ENCODE measurements at regions not wholly inside any gene's neighbourhood (a gene's known extent, or its start where the extent isn't known, plus 50 kb on each side); places are given as distances from the start of the nearest gene placed in this dataset.

DNA sequence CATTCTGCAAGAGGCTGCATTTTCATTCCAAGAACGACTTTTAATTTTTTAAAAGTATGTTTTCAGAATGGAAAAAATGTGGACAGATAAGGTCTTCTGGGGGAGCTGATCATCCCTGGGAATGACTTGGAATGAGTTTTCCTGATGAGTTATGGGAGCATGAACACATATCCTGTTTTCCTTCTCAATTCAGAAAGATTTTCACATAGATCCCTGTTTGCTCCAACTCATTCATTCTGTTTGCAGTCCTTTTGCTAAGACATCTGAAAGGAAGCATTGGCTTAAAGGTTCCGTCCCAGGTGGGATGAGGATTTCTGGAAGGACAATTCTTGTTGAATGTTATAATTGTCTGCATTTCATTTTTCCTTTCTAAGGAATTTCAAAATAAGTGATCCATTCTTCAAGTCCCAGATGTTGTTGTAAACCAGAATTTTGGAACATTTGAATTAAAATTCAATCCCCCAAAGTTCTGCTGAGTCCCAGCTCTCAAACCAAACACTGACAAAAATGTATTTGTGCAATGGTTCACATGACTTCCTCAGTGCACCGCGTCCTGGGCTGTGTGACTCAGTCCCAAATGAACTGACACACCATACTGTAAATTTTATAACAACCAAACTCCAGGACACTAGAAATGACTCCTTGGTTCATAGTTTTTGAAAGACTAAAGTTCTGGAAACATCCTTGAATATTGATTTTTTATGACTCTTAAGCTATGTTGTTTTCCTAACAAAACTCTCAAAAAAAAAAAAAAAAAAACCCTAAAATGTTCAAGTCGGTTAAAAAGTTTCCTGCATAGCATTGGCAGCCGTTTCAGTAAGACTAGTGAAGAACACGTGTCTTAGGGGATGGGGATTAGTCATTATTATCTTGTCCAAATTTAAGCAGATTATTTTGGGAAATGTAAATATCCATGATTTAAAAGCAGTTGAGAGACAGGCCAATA lies 281.8 kb upstream of the TCF4 start:
- no peak overlapping the region for H3K4me2 ChIP-seq (replicated peaks; ENCODE audit: extremely low read depth, low read length, poor library complexity, severe bottlenecking)
- no peaks in the 10 kb centered on the region for H3K36me3 Mint-ChIP-seq
- no peak overlapping the region for H3K4me3 ChIP-seq (replicated peaks in 1 of 3; ENCODE audit: low read depth in 2 of 3, low read length in 3 of 3)
- no peaks in the 10 kb centered on the region for H3K36me3 ChIP-seq (replicated peaks in 1 of 2; ENCODE audit: control insufficient read depth in 1 of 2, insufficient read depth in 2 of 2, low read length in 2 of 2)
- no peaks in the 10 kb centered on the region for H3K79me2 ChIP-seq (ENCODE audit: insufficient read depth, low read length)
- H4K20me1 ChIP-seq (ENCODE audit: insufficient read depth, low read length): no peaks in the 10 kb centered on the region
- H3K4me3 Mint-ChIP-seq: no peak overlapping the region
- no peaks in the 10 kb centered on the region for H3K27me3 ChIP-seq (ENCODE audit: control insufficient read depth in 2 of 2, insufficient read depth in 2 of 2, low read length in 2 of 2)
- TF ChIP-seq, protein P1, sequence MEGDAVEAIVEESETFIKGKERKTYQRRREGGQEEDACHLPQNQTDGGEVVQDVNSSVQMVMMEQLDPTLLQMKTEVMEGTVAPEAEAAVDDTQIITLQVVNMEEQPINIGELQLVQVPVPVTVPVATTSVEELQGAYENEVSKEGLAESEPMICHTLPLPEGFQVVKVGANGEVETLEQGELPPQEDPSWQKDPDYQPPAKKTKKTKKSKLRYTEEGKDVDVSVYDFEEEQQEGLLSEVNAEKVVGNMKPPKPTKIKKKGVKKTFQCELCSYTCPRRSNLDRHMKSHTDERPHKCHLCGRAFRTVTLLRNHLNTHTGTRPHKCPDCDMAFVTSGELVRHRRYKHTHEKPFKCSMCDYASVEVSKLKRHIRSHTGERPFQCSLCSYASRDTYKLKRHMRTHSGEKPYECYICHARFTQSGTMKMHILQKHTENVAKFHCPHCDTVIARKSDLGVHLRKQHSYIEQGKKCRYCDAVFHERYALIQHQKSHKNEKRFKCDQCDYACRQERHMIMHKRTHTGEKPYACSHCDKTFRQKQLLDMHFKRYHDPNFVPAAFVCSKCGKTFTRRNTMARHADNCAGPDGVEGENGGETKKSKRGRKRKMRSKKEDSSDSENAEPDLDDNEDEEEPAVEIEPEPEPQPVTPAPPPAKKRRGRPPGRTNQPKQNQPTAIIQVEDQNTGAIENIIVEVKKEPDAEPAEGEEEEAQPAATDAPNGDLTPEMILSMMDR (IDR thresholded peaks at IDR 0.05): no peak
- no peaks in the 10 kb centered on the region for H3K4me1 Mint-ChIP-seq
- H3K27me3 Mint-ChIP-seq (ENCODE audit: low read depth in 3 of 3): no peaks in the 10 kb centered on the region
- no peak overlapping the region for H3K27ac Mint-ChIP-seq
- H3K27ac ChIP-seq (ENCODE audit: low read depth in 1 of 2, low read length in 2 of 2): no peak overlapping the region
- intact Hi-C loops (cut with micrococcal nuclease): no loop called here
- no peak overlapping the region for H3K9ac ChIP-seq (ENCODE audit: insufficient read depth, low read length, poor library complexity, severe bottlenecking)
- H3K9me3 Mint-ChIP-seq: peaks cover 0 to 2% (median 0%) of the 10 kb centered on the region in 7 donors
- WGBS (ENCODE audit: insufficient coverage): 17% methylated on average over 2 of the region's 7 CpGs
- H3K9me3 ChIP-seq (replicated peaks in 1 of 2; ENCODE audit: control insufficient read depth in 1 of 2, insufficient read depth in 1 of 2, low read length in 2 of 2): no peaks in the 10 kb centered on the region
- no peak overlapping the region for H2AFZ ChIP-seq (ENCODE audit: insufficient read depth, low read depth, low read length, poor library complexity, severe bottlenecking)
- no peaks in the 10 kb centered on the region for H3K4me1 ChIP-seq (ENCODE audit: control insufficient read depth in 1 of 2, insufficient read depth in 2 of 2, low read length in 2 of 2)
- DNase-seq: no peak

DNA sequence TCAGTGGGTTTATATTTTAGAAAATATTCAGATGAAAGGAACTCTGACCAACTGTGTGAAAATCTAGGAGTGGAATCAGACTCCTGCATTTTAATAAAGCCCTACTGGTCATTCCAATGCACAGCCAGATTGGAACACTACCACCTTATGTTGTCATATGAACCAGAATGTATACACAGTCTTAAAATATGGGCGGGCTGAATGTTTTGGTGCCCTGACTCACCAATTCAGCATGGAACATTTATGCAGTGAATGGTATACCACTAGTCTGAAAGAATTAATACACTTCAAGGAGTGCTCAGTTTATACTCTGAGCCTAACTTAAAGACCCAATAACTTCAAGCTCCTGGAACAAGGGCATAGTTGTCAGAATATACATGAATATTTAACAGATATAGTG lies 280.9 kb upstream of the TCF4 start:
- no CpG with 5 or more reads among the region's 1 CpG for WGBS (ENCODE audit: insufficient coverage)
- intact Hi-C loops (cut with micrococcal nuclease): no loop called here

More for the DNA sequence above, 280.9 kb upstream of the TCF4 start:
- Histone ChIP-seq H3K4me3 (replicated peaks in 1 of 3; ENCODE audit: low read depth in 2 of 3, low read length in 3 of 3) (no peak overlapping the region), H3K4me2 (replicated peaks; ENCODE audit: extremely low read depth, low read length, poor library complexity, severe bottlenecking) (no peak overlapping the region), H2AFZ (ENCODE audit: insufficient read depth, low read depth, low read length, poor library complexity, severe bottlenecking) (no peak overlapping the region), H3K79me2 (ENCODE audit: insufficient read depth, low read length) (no peaks in the 10 kb centered on the region), H3K27ac (ENCODE audit: low read depth in 1 of 2, low read length in 2 of 2) (no peak overlapping the region), H3K36me3 (replicated peaks in 1 of 2; ENCODE audit: control insufficient read depth in 1 of 2, insufficient read depth in 2 of 2, low read length in 2 of 2) (no peaks in the 10 kb centered on the region), H3K27me3 (ENCODE audit: control insufficient read depth in 2 of 2, insufficient read depth in 2 of 2, low read length in 2 of 2) (no peaks in the 10 kb centered on the region), H4K20me1 (ENCODE audit: insufficient read depth, low read length) (no peaks in the 10 kb centered on the region), H3K4me1 (ENCODE audit: control insufficient read depth in 1 of 2, insufficient read depth in 2 of 2, low read length in 2 of 2) (no peaks in the 10 kb centered on the region), H3K9me3 (replicated peaks in 1 of 2; ENCODE audit: control insufficient read depth in 1 of 2, insufficient read depth in 1 of 2, low read length in 2 of 2) (no peaks in the 10 kb centered on the region), H3K9ac (ENCODE audit: insufficient read depth, low read length, poor library complexity, severe bottlenecking) (no peak overlapping the region)
- no peak overlapping the region for H3K27ac Mint-ChIP-seq
- TF ChIP-seq, protein P1 (IDR thresholded peaks at IDR 0.05): no peak
- no peaks in the 10 kb centered on the region for H3K27me3 Mint-ChIP-seq (ENCODE audit: low read depth in 3 of 3)
- DNase-seq: no peak
- no peaks in the 10 kb centered on the region for H3K4me1 Mint-ChIP-seq
- no peaks in the 10 kb centered on the region for H3K36me3 Mint-ChIP-seq
- peaks cover 0 to 2% (median 0%) of the 10 kb centered on the region in 7 donors for H3K9me3 Mint-ChIP-seq
- H3K4me3 Mint-ChIP-seq: no peak overlapping the region
